NCI-H510A (cell line): ENCODE measurements at regions not wholly inside any gene's neighbourhood (a gene's known extent, or its start where the extent isn't known, plus 50 kb on each side); places are given as distances from the start of the nearest gene placed in this dataset.

Experiments
- DNase-seq: peaks from one replicate; lab custom pipeline; 2025; lab: John Stamatoyannopoulos, UW

GRCh38 chr2:18787726-18788125 is 198.4 kb upstream of the NT5C1B start:
- DNase-seq: no peak

GRCh38 chr2:18784245-18784644 is 194.9 kb upstream of the NT5C1B start:
- no peak for DNase-seq

GRCh38 chr2:18781541-18782280 is 192.3 kb upstream of the NT5C1B start:
- no peak for DNase-seq

GRCh38 chr2:18777250-18777812 is 188.0 kb upstream of the NT5C1B start:
- DNase-seq: no peak

- DNase-seq: no peak
Observed at GRCh38 chr2:18771212-18771611, 181.8 kb upstream of the NT5C1B start.

- no peak for DNase-seq
Observed at GRCh38 chr2:18763338-18763737, 174.0 kb upstream of the NT5C1B start.

- no peak for DNase-seq
Observed at GRCh38 chr2:18762667-18763066, 173.3 kb upstream of the NT5C1B start.

- no peak for DNase-seq
Observed at GRCh38 chr2:18754286-18754685, 164.9 kb upstream of the NT5C1B start.

- DNase-seq: no peak
Observed at GRCh38 chr2:18753722-18754121, 164.4 kb upstream of the NT5C1B start.

- peak; percentile 44 for DNase-seq
Observed at GRCh38 chr2:18752667-18753422, 163.5 kb upstream of the NT5C1B start.

GRCh38 chr2:18752022-18752493 is 162.7 kb upstream of the NT5C1B start:
- DNase-seq: no peak

- no peak for DNase-seq
Observed at GRCh38 chr2:18750672-18751554, 161.5 kb upstream of the NT5C1B start.

- no peak for DNase-seq
Observed at GRCh38 chr2:18749912-18750526, 160.7 kb upstream of the NT5C1B start.

- DNase-seq: no peak
Observed at GRCh38 chr2:18745431-18746272, 156.3 kb upstream of the NT5C1B start.

- no peak for DNase-seq
Observed at GRCh38 chr2:18741895-18742732, 152.7 kb upstream of the NT5C1B start.

- DNase-seq: no peak
Observed at GRCh38 chr2:18741191-18741590, 151.8 kb upstream of the NT5C1B start.

GRCh38 chr2:18740474-18740881 is 151.1 kb upstream of the NT5C1B start:
- DNase-seq: no peak

- DNase-seq: no peak
Observed at GRCh38 chr2:18731666-18732065, 142.3 kb upstream of the NT5C1B start.

- DNase-seq: no peak
Observed at GRCh38 chr2:18724371-18725145, 135.2 kb upstream of the NT5C1B start.
